ENCODE measurements at regions not wholly inside any gene's neighbourhood (a gene's known extent, or its start where the extent isn't known, plus 50 kb on each side); places are given as distances from the start of the nearest gene placed in this dataset.

GRCh38 chr16:17654571-17654970 lies 183.8 kb upstream of the XYLT1 start:
- DNase-seq (ENCODE audit: low read depth) = no peak

- no peak for DNase-seq (ENCODE audit: low read depth)
Observed at GRCh38 chr16:17654142-17654541, 183.4 kb upstream of the XYLT1 start.

- DNase-seq (ENCODE audit: low read depth) = peak; percentile 50
Observed at GRCh38 chr16:17647879-17648872, 177.4 kb upstream of the XYLT1 start.

GRCh38 chr16:17643935-17644334 lies 173.2 kb upstream of the XYLT1 start:
- no peak for DNase-seq (ENCODE audit: low read depth)

- DNase-seq (ENCODE audit: low read depth) = no peak
Observed at GRCh38 chr16:17641990-17642389, 171.2 kb upstream of the XYLT1 start.

- DNase-seq (ENCODE audit: low read depth) = no peak
Observed at GRCh38 chr16:17638134-17638533, 167.4 kb upstream of the XYLT1 start.

GRCh38 chr16:17635183-17635582 lies 164.4 kb upstream of the XYLT1 start:
- DNase-seq (ENCODE audit: low read depth) = no peak

GRCh38 chr16:17633181-17633951 lies 162.6 kb upstream of the XYLT1 start:
- DNase-seq (ENCODE audit: low read depth) = peak; percentile 77

GRCh38 chr16:17632667-17633066 lies 161.9 kb upstream of the XYLT1 start:
- DNase-seq (ENCODE audit: low read depth) = peak; percentile 21

- DNase-seq (ENCODE audit: low read depth) = no peak
Observed at GRCh38 chr16:17629936-17630335, 159.2 kb upstream of the XYLT1 start.

- DNase-seq (ENCODE audit: low read depth) = peak; percentile 46
Observed at GRCh38 chr16:17628983-17629382, 158.2 kb upstream of the XYLT1 start.

GRCh38 chr16:17622366-17622765 lies 151.6 kb upstream of the XYLT1 start:
- DNase-seq (ENCODE audit: low read depth) = no peak

GRCh38 chr16:17619261-17619660 lies 148.5 kb upstream of the XYLT1 start:
- DNase-seq (ENCODE audit: low read depth) = no peak

- DNase-seq (ENCODE audit: low read depth) = no peak
Observed at GRCh38 chr16:17617021-17617552, 146.3 kb upstream of the XYLT1 start.

- no peak for DNase-seq (ENCODE audit: low read depth)
Observed at GRCh38 chr16:17612336-17612735, 141.6 kb upstream of the XYLT1 start.

GRCh38 chr16:17607609-17608008 lies 136.8 kb upstream of the XYLT1 start:
- peak; percentile 35 for DNase-seq (ENCODE audit: low read depth)

GRCh38 chr16:17607075-17607509 lies 136.3 kb upstream of the XYLT1 start:
- peak; percentile 38 for DNase-seq (ENCODE audit: low read depth)

GRCh38 chr16:17606460-17606859 lies 135.7 kb upstream of the XYLT1 start:
- peak; percentile 33 for DNase-seq (ENCODE audit: low read depth)

- no peak for DNase-seq (ENCODE audit: low read depth)
Observed at GRCh38 chr16:17605784-17606183, 135.0 kb upstream of the XYLT1 start.

- no peak for DNase-seq (ENCODE audit: low read depth)
Observed at GRCh38 chr16:17603626-17604025, 132.9 kb upstream of the XYLT1 start.

- DNase-seq (ENCODE audit: low read depth) = peak; percentile 49
Observed at GRCh38 chr16:17602678-17603077, 131.9 kb upstream of the XYLT1 start.

- no peak for DNase-seq (ENCODE audit: low read depth)
Observed at GRCh38 chr16:17598968-17599367, 128.2 kb upstream of the XYLT1 start.

Data from M059J (cell line).